GM21381 (cell line): ENCODE measurements at regions not wholly inside any gene's neighbourhood (a gene's known extent, or its start where the extent isn't known, plus 50 kb on each side); places are given as distances from the start of the nearest gene placed in this dataset.

ENCODE experiments used
- ATAC-seq: cut with Tn5 transposase; IDR thresholded peaks from one replicate; pipeline ENCODE4 v1.9.1; 2021; ENCODE audit warnings: mild to moderate bottlenecking, moderate library complexity; ENCODE audit not compliant: unreplicated experiment

DNA sequence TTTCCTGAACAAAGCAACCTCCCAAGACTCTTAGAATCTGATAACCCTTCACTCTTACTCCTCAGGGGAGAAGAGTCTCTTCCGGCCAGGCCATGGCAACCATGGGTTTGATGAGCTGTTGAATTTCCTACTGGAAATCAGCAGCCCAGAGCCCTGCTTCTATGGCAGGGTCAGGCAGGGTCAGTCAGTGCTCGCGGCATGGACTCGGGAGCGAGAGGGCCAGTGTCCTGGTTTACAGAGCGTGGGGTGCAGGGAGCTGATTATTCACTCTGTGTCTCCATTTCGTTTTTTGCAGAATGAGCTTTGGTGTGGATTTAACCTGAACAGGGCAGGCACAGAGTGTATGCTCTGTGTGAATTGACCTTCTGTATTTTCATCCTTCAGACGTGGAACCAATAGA is 340.6 kb upstream of the SFSWAP start:
- no peak for ATAC-seq

DNA sequence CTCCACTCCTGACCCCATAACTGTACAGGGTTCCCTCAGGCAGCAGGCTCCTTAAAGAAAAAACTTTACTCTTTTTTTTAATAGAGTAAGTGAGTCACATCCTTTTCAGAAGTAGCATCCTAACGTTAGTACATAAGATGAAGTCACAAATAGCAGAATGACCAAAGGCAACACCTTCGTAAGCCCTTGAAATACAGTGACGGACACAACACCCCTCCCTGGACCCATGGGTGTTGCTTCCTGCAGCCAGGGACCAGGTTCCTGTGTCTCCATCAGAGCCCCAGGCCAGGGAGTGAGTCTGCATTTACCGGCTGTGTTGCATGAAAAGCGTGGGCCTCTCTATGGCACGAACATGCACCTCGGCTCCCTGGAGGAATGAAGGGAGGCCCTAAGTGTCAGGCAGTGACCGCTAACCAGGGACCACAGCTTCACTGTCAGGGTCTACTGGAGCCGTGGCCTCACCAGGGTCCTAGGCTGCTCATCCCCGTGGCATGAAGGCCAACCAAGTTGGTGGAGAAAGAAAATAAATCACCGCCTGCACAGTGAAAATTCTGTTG is 340.0 kb upstream of the SFSWAP start:
- no peak for ATAC-seq

DNA sequence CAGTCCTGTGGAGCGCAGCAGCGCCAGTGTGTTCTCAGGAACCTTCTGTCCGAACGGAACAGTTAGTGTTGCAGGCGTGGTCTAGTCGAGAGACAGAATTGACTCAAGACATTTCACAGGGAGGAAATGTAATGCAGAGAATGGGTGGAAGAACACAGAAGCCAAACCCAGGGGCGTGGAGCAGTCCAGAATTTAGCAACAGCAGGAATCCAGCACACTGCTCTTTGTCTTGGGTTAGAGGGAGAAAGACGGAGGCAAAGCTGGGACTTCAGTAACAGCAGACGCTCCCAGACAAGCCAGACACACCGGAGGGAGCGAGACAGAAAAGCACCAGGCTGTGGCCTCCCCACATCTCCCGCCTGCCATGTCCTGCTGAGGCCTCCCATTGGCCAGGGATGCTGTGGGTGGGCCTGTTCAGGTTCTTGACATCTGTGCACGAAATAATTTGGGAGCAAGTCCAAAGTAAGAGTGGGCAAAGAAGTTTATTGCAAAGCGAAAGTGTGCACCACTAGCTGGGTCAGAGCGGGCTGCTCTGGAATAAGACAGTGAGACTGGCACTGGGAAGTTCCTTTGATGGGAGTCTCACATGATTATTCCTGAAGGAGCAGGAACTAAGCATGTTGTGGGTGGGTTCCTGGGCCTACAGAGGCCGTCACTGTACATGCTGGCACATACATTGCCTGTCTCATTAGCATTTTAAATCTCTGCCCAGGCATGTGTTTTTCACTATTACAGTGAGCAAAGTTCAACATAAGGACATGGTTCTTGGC is 339.3 kb upstream of the SFSWAP start:
- no peak for ATAC-seq

DNA sequence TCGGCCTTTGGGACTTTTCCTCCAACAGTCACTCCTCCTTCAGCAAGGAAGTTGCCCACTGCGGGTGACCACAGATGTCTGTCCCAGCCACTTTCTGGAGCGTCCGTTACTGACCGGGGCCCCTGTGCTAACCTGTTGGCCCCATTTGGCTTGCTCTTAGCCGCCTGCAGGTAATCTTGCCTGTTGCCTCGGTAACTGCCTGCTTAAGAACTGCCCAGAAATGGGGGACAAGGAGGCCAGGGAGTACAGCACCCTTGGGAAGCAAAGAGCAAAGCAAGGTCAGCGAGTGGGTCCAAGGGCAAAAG is 338.8 kb upstream of the SFSWAP start:
- ATAC-seq: no peak

DNA sequence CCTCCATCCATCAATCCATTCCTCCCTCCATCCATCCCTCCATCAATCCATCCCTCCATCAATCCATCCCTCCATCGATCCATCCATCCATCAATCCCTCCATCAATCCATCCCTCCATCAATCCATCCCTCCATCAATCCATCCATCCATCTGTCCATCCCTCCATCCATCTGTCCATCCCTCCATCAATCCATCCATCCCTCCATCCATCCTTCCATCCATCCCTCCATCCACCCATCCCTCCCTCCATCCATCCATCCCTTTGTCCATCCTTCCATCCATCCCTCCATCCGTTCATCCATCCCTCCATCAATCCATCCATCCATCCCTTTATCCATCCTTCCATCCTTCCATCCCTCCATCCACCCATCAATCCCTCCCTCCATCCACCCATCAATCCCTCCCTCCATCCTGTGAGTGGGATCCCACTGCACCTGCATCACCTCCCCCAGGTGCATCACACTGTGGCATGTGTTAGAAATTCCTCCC is 338.1 kb upstream of the SFSWAP start:
- ATAC-seq: no peak

DNA sequence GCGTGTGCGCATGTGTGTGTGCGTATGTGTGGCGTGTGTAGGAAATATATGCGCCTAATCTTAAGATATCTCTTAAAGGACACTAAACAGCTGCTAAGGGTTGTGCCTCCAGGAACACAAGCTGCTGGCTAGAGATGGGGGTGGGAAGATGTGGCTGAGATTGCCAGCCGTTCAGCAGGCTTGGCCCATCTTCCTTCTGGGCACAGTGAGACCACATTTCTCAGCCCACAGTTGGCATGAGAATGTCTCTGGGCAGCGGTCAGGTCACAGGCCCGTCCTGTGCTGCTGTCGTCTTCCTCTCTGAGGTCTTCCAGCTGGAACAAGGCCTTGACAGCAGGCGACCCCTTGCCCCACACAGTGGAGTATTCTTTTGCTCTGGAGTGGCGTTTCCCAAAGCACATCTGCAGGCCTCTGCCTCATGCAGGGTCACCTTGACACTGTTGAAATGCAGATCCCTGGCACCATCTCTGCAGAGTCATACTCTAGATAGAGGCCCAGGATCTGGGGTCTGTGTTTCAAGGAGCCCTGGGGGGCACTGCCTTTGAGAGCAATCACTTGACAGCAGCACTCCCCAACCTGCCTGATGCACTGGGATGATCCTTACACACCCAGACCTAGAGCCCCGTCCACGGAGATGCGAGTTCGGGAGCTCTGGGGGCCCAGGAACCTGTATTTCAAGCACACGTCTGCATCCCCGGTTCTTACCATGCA is 335.5 kb upstream of the SFSWAP start:
- ATAC-seq: no peak

DNA sequence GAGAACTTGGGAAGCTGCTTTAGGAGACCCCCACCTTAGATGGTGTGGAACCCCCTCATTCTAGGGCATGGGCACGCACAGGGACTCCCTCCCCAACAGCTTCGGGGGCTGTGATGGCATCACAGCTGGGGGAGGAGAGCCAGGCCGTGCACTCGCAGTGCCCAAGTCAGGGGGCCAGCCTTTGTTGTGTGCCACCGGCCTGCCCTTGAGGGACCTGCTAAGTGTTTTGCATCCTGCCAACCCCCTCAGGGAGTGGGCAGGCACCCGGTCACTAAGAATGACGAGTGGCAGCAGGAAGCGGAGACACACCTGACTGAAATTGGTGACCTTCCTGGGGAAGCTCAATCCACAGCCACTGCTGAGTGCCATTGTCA is 334.9 kb upstream of the SFSWAP start:
- no peak for ATAC-seq

DNA sequence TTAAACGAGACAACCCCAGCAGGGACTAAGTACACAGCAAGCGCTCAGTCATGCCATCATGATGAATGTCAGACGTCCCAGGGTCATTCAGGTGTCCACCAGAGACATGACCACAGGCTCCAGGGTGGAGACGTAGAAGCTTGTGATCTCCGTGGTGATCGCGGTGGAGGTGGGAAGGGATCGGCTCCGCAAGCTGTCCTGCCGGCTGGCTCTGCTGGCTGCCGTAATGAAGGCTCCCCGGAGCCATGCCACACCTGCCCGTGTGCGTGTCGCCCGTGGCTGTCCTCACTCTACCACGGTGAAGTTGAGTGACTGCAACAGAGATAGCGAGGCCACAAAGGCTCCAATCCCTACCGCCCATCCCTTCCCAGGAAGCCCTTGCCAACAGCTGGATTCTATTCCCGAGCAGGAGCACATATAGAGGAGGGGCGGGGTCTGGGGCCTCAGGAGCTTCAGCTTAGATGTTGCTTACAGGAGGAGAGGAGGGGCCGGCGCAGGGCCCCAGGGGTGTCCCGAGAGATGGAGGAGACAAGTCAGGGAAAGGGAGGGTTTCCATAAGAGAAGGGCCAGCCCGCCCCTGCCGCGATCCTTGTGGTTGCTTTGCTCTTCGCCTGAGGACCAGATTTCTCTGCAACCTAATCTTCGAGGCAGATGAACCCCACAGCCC is 332.6 kb upstream of the SFSWAP start:
- ATAC-seq: no peak

DNA sequence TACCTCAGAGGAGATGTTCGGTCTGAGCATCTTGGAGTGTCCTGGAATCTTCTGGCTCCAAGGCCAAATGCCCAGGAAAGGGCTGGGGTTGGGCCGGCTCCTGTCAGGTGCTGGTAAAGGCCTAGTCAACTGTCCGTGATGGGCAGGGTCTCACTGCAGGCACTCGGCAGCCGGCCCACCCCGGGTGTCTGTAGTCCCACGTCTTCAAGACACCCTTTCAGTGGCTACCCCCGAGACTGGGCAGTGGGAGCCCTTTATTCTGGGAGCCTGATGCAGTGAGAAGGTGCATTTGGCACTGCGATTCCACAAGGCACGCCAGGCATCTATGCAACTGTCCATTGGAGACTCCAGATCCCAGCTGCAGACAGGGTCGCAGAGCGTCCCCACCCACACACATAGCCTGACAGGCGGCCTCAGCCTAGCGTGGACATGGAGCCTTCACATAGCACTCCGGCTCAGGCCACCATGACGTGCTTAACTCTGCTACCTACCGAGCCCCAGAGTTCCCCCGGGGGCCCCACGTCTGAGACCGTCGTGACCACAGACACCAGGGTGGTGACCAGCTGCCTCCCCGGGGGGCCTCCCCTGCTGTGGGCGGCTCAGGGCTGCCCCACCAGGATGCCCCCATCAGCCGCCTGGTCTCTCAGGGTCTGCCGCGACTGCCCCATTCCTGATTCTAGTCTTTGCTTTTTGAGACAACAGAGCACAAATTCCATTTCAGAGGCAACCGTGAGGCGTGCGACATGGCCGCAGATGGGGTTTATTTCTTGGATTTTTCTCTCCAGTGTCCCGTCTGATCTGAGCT is 331.8 kb upstream of the SFSWAP start:
- ATAC-seq: no peak

DNA sequence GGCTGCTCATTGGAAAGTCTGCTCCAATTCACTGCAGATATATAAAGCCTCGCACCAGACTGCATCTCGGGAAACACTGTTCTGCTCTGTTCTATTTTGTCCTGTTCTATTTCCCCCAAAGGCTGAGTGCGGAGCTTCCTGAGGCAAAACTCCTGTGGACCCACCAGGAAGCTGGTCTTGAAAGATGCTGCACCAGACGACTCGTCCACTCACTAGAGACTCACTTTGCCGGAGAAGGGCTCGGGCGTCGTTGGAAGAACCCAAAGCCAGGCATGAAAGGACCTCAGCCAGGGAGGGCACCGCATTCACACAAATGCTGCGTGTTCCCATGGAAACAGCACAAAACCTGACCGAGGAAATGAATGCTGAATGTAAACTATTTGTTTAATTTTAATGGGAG is 331.2 kb upstream of the SFSWAP start:
- ATAC-seq: no peak

DNA sequence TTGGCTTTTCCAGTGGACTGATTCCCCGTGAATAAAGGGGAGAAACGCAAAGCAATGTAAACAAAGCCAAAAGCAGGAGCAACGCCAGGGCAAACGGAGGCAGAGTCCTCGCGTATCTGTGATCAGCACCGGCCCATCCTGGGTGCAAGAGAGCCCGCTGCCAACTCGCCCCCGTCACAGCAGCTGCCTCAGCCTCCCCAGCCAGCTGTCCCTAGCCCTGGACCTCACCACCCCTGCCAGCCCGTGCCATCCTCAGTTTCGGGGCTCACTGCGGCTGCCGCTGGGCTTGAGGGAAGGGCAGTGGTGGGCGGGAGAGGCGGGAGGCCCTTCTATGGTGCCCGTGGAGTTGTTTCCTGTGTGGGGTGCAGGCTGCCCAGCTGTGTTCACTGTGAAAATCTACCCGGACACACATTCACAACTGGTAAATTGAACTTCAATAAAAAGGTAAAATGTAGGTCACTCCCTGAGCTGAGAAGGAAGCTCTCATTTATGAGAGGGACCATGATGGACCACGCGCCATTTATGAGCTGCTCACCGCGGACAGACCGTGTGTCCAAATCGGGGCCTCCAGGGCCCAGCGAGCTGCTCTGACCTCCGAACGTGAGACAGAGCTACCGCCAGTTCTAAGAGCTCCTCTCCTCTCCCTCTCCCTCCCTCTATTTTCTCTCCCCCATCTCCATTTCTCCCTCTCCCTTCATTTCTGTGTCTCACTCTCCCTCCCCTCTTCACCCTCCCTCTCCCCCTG is 330.5 kb upstream of the SFSWAP start:
- no peak for ATAC-seq

DNA sequence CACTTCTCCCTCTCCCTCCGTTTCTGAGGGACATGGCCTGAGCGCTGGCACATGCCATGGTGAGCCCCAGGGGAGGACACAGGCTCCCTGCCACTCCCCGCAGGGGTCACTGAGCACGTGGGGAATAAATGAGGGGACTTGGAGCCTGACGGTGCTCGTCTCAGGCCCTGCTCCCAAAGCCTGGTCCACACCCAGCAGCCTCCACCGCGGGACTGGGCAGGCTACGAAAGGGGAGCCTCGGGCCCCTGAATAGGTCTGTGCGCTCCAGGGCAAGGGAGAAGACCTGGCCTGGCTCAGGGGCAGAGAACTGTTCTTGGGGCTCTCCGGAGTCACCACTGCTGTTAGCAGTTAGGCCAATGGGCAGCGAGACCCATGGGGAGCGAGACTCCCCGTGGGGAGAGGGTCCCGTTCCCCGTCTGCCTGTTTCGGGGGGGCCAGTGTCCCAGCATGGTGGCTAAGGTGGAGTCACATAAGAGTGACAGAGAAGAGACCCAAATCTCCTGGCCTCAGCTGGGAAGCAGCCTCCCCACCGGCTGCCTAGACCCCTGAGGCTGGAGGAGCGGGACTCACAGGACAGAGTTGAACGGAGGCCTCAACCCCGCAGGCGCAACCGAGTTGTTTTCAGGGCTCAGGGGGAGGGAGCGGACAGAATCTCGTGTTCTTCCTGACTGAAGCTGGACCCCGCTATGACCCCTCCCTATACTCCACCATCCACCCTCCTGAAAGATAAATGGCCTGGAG is 329.8 kb upstream of the SFSWAP start:
- no peak for ATAC-seq

DNA sequence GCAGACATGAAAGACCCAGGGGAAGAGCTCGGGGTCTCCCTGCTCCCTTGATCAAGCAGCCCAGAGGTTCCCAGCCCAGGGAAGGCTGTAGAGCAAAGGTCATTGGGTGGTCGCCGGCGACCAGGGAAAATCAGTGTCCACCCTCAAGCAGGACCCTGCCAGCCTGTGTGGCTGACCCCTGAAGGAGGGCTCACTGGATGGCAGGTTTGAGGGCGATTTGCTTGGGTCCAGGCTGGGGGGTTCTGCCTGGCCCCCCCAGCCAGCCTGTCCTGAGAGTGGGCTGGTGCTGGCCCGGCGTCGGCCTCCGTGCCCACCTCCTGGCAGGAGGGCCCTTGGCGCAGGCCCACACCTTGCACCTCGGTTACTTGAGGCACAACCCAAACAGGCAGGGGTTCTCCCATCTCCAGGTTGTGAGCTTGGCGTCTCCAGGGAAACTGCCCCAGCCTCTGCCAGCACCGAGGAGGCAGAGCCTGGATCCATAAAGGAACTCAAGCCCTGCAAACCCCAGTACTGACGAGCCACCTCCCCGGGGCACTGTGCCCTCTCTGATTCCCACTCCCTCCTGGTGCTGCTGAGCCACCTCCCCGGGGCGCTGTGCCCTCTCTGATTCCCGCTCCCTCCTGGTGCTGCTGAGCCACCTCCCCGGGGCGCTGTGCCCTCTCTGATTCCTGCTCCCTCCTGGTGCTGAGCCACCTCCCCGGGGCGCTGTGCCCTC is 329.0 kb upstream of the SFSWAP start:
- ATAC-seq: no peak

DNA sequence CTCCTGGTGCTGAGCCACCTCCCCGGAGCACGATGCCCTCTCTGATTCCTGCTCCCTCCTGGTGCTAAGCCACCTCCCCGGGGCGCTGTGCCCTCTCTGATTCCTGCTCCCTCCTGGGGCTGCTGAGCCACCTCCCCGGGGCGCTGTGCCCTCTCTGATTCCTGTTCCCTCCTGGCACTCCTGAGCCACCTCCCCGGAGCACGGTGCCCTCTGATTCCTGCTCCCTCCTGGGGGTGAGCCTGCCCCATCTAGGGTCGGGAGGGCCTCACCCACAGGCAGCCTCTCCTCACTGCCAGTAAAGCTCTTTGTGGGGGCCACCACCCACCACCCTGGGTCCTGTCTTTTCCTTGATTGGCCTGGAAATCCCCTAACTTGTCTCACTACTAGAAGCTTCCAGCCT is 327.6 kb upstream of the SFSWAP start:
- no peak for ATAC-seq

DNA sequence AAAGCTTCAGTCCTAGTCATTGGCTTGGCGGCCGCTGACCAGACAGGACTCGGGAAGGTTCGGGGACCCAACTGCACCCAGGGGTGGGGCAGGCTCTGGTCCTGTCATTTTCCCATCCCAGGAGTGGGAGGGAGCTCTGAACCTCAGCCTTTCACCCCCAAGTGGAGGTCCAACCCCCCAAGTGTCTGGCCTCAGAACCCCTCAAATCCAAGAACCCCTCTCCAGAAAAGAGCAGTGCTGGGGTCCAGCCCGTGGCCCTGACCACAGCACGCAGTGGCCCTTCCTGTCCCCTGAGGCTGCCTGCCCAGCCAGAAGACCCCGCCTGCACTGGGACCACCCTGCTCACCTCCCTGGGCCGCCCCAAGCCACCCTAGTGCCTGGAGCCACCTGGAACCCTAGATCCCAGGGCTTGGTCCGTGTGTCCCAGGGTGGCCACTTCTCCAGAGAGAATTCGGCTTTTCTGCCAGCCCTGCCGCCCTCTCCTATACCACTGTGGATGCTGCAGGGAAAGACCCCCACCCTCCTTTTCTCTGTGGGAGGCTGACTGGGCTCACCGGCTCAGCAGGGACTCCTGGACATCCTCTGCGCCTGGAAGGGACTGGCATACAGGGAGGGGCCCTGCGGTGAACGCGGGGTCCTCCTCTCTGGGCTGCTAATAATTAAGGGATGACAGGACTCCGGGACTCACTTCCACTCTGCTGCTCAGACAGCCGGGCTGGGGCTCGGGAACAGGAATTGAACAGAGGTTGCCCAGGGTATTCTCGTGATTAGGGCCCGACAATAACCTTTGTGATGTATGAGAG is 326.9 kb upstream of the SFSWAP start:
- no peak for ATAC-seq

DNA sequence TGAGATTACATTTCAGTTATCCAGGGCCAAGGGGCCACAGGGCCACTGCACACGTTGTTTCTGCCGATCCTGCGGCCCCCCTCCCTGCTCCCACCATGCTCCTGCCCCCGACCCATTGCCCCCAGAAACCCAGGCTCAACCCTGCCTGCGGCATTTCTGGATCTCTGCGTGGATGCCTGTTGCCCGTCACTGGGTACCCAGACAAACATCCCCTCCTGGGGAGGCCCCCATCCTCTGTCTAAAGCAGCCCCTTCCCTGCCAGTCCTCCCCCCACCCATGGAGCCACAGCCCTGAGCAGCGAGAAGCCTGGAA is 326.4 kb upstream of the SFSWAP start:
- ATAC-seq: no peak

DNA sequence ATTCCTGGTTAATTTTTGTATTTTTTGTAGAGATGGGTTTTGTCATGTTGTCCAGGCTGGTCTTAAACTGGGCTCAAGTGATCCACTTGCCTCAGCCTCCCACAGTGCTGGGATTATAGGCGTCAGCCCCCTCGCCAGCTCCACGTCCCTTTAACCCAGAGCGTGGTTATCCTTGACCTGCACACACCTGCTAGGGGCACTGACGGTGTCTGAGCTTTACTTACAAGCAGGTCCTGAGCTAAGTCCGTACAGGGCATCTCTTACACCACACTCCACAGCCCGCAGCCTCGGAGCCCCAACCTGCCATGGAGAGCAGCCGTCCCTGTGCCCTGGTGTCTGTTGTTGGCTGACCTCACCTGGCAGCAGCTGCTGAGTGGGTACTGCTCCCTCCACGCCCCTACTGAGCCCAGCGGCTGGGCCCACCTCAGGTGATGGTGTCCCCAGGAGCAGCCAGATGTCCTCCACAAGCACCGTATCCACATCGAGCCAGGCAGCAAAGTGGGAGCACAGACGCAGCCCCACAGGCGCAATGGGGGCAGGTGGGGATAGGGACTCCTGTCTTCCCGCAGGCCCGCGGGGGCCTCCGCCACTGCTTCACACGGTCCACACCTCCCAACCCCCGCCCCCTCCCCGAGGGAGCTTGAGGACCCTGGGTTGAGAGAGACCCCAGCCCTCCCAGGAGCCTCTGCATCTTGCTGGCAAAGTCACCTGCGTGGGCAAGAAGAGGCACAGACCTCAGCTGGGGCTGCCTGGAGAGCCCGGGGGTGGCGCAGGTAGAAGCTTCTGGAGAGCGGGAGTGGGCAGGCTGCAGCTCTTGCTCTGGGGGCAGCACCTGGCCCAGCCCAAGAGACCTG is 325.4 kb upstream of the SFSWAP start:
- no peak for ATAC-seq

DNA sequence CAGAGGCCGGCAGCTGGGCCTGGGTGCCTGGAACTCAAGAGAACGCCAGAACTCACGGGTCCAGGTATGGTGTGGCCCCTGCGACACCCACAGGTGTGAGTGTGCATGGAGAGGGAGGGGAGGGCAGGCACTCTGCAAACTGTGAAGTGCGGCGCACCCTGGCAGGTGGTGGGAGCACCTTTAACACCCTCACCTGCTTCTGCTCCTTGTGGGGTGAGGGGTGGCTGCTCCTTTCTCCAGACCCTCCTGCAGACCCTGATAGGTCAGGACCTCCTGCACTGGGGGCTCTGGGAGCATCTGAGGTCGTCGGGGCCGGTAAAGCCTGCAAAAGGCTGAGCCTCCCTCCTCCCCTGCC is 324.7 kb upstream of the SFSWAP start:
- ATAC-seq: no peak
